Stimulated activated CD4-positive, alpha-beta T cell treated with anti-CD3 and anti-CD28 coated beads, Interleukin-15, amount 100 ng/mL, for 48 hours (primary cell): ENCODE measurements at regions not wholly inside any gene's neighbourhood (a gene's known extent, or its start where the extent isn't known, plus 50 kb on each side); places are given as distances from the start of the nearest gene placed in this dataset.
A peak's percentile ranks its signal among the peaks of the same experiment; 100 is the strongest.

Source experiments
- DNase-seq, 2 donors: peaks; one replicate each; pipeline ENCODE4 v3.0.0-alpha.2; 2020; ENCODE audit warnings: low read depth in 2 of 2

GRCh38 chr12:66851134-66851533 is 172.3 kb upstream of the GRIP1 start:
- DNase-seq, result no peak

GRCh38 chr12:66852091-66852490 is 173.2 kb upstream of the GRIP1 start:
- DNase-seq, result no peak

- DNase-seq, result no peak
These were observed 173.9 kb upstream of the GRIP1 start for GRCh38 chr12:66852765-66853164.

GRCh38 chr12:66859751-66860440 is 181.0 kb upstream of the GRIP1 start:
- no peak for DNase-seq

- DNase-seq, result peak; percentile 41 to 49
These were observed 182.2 kb upstream of the GRIP1 start for GRCh38 chr12:66860752-66861750.

GRCh38 chr12:66862356-66862985 is 183.6 kb upstream of the GRIP1 start:
- no peak for DNase-seq

GRCh38 chr12:66863276-66863675 is 184.4 kb upstream of the GRIP1 start:
- DNase-seq, result no peak

- no peak for DNase-seq
These were observed 199.0 kb upstream of the GRIP1 start for GRCh38 chr12:66877925-66878324.

GRCh38 chr12:66879409-66879808 is 200.5 kb upstream of the GRIP1 start:
- DNase-seq, result no peak

GRCh38 chr12:66881386-66881785 is 202.5 kb upstream of the GRIP1 start:
- no peak for DNase-seq

- no peak for DNase-seq
These were observed 205.2 kb upstream of the GRIP1 start for GRCh38 chr12:66884091-66884490.

- DNase-seq, result no peak
These were observed 206.4 kb upstream of the GRIP1 start for GRCh38 chr12:66885115-66885875.

GRCh38 chr12:66896797-66897196 is 217.9 kb upstream of the GRIP1 start:
- no peak for DNase-seq

- DNase-seq, result no peak
These were observed 220.0 kb upstream of the GRIP1 start for GRCh38 chr12:66898700-66899469.

- no peak for DNase-seq
These were observed 220.7 kb upstream of the GRIP1 start for GRCh38 chr12:66899588-66899987.

- DNase-seq, result no peak
These were observed 221.7 kb upstream of the GRIP1 start for GRCh38 chr12:66900616-66901015.

GRCh38 chr12:66901138-66901932 is 222.5 kb upstream of the GRIP1 start:
- DNase-seq, result no peak

- no peak for DNase-seq
These were observed 223.1 kb upstream of the GRIP1 start for GRCh38 chr12:66902020-66902419.

GRCh38 chr12:66903782-66904396 is 225.0 kb upstream of the GRIP1 start:
- no peak for DNase-seq

GRCh38 chr12:66905201-66905600 is 226.3 kb upstream of the GRIP1 start:
- no peak for DNase-seq
